ENCODE measurements at regions not wholly inside any gene's neighbourhood (a gene's known extent, or its start where the extent isn't known, plus 50 kb on each side); places are given as distances from the start of the nearest gene placed in this dataset.

DNA sequence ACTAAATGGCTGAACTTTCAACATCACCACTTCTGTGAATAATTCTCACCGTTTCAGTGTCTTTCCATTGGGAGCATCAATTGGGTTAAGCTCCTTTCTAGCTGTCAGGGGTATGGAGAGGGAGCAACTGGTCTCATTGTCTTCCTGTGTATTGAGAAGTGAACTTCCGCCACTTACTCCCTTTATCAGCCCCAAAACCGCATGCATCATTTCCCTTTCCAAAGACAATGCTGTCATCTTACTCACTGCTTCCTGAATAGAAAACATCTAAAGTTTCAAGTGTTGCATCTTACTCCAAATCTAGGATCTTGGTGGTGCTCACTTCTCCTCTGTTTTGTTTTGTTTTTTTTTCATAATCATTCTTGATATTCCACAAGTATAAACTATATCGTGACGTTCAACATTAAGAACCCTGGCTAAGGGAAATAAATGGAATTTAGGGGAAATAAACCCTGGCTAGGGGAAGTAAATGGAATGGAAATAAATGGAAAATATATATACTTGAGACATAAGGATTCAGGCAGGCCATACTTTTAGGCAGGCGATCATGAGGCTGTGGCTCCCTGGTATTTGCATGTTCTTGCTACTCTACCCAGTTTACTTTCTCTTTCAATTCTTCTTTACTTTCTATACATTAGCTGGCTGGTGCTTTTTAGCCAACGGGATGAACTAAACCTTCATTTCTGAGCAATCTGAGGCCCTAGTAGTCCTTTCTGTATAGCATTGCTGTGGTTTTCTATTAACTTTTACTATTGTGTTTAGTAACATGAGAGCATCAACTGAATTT is 371.9 kb downstream of the BMPER start:
- DNase-seq = no peak

DNA sequence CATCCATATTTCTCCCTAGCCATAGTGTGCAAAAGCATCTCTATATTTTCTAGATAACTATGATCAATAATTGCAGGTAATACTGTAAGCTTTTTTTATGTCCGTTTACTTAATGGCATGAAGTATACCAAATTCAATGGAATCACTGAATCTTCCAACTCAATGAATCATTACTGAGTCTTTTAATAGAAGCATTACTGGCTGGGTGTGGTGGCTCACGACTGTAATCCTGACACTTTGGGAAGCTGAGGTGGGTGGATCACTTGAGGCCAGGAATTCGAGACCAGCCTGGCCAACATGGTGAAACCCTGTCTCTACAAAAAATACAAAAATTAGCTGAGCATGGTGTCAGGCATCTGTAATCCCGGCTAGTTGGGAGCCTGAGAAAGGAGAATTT is 372.5 kb downstream of the BMPER start:
- DNase-seq = no peak

DNA sequence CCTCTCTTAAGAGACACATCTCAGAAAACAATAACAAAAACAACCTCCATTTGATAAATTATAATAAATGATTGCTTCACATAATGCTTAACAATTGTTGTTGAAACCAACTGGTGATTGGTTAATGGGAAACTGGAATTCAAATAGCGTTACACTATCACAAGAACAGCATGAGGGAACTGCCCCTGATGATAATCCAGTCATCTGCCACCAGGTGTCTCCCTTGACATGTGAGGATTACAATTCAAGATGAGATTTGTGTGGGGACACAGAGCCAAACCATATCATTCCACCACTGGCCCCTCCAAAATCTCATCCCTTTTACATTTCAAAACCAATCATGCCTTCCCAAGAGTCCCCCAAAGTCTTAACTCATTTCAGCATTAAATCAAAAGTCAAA is 375.9 kb downstream of the BMPER start:
- no peak for DNase-seq

DNA sequence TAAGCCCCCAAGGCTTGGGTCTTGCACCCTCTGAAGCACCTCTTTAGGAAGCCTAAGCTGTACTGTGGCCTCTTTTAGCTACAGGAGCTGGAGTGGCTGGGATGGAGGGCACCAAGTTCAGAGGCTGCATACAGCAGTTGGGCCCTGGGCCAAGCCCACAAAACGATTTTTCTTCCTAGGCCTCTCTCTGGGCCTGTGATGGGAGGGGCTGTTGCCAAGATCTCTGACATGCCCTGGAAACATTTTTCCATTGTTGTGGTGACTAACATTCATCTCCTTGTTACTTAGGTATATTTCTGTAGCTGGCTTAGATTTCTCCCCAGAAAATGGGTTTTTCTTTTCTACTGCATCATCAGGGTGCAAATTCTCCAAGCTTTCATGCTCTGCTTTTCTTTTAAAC is 375.7 kb upstream of the NPSR1 start:
- no peak for DNase-seq

DNA sequence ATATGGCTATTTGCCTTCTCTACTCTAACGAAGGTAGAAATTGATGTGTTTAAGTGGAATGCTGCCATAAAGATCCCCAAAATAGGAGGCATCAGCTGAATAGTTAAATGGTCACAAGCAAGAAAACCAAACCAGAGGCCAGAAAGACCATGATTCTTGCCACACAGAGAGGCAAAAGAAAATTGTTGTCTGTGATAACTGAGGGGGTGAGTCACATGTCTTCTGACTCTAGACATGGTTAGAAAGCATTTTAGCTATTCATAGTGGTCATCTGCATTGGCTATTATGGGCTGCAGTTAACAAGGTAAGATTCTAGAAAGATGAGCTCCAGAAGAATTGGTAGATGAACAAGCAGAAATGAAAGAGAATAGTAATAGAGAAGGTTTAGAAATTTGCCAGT is 361.4 kb upstream of the NPSR1 start:
- no peak for DNase-seq

DNA sequence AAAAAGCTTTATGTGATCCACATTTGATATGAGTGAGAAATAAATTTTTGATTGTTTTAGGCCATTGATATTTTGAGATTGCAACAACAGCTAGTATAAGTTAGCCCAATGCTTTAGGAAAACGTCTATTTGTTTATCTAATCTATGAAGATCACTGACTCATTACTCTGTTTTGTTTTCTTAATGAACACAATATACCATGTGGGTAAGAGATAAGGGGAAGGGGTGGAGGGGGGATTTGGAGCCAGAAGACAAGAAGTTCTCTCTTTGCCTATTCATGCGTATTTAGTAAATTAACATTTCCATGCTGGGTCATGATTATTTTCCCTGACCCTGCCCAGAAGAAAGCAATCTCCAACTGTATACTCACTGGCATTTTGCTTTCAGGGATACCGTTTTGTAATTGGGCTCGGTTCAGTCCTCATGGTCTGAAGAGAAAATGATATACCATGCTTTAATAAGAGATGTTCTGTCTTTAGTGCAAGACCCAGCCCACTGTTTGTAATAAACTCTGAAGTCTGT is 359.5 kb upstream of the NPSR1 start:
- DNase-seq = no peak

DNA sequence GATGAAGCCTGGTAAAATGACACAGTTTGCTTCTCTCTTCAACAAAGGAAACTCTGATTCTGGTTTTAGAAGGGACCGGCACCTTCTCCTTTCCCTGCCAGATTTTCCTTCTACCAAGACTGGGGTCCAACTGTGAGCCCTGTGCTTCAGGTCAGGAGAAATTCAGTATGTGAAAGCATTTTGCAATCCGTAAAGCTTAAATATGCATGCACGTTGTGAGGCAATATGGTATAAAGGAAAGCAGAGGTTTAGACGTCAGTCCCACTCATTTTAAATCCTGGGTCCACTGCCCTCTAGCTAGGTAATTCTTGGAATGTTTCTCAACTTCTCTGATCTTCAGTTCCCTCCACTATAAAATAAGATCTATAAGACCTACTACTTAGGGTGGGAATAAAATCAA is 359.0 kb upstream of the NPSR1 start:
- no peak for DNase-seq

DNA sequence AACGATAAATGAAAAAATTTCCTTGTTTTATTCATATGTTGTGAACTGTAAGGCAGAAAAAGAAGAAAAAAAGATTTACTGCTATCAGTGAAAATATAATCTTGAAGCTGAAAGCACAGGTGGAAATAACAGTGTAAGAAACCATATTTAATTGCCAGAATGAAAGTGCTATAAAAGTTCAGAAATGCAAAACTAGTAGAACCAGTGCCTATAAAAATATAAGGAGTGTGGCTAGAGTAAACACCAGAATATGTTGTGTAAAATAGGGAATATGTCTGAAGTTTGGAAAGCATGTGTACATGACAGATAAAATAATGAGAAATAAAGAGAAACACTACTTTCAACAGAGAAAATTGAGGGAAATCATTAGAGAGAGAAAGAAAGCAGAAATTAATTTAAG is 350.5 kb upstream of the NPSR1 start:
- DNase-seq = no peak

DNA sequence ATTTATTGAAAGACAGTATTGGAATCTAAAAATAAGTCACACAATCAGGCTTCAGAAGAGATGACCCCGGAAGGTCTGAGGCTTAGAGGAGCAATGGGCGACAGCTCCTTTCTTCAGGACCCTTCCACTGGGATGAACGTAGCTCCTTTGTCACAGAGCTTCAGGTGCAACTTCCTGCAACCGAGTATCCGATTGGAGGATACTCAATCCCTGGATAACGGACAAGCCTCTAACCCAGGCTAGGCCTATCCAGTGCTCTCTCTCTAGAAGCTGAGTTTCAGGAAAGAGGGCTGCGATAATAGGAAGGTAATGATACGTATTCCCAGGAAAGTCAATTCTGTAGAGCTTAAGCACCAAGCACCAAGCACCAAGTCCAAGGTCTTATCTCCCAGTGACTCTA is 349.4 kb upstream of the NPSR1 start:
- no peak for DNase-seq

DNA sequence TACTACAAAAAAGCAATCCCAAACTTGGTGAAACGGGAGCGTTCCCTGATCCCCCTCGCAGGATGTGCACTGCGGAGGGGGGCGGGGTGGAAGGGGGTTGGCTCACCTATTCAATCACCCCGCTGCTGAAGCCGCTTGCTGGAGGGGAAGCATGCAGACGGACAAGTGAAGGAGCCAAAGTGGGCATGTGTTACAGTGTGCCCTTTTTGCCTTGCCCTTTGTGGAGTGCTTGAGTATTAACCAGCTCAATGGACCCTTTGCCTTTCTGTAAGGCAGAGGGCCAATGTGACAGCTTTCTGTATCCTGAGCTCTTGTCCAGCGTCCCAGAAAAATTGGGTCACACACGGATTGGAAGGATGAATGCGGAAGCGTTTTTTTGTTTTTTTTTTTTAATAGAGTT is 348.9 kb upstream of the NPSR1 start:
- no peak for DNase-seq

DNA sequence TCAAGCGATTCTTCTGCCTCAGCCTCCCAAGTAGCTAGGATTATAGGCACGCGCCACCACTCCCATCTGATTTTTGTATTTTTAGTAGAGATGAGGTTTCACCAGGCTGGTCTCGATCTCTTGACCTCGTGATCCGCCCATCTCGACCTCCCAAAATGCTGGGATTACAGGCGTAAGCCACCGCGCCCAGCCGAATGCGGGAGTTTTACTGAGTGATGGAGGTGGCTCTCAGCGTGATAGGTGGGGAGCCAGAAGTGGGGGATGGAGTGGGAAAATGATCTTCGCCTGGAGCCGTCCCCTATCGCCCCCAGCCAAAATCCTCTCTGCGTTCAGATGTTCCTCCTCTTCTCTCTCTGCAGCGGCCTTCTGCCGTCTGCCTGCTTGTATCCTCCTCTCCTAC is 348.4 kb upstream of the NPSR1 start:
- DNase-seq = no peak

DNA sequence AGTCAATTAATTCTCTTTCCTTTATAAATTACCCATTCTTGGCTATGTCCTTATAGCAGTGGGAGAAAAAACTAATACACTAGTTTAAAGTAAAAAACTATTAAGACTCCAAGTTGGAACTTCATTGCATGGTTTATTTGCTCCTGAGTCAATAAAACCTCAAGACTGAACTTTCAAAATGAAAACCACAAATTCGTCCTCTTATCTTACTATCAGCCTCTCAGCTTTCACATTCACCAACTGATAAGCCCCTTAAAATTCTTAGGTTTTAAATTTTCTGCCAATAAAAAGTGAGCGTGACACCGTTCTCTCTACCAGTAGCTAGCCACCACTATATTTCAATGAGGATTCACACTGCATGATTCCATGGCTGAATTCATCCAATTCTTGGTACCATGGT is 346.4 kb upstream of the NPSR1 start:
- no peak for DNase-seq

DNA sequence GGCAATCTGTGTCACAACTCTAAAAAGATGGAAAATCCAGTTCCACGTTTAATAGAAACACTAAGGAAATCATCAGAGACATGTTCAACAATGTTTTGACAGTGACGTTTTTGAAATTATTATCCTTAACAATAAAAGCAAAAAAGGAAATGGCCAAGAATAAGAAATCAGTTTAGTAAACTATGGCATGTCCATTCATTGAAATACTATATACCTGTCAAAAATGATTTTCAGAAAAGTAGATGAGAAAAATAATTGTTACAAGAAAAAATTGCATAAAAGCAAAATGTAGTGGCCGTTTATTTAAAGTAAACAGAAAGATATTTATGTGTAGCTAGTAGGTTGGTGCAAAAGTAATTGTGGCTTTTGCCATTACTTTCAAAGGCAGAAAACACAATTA is 345.4 kb upstream of the NPSR1 start:
- no peak for DNase-seq

DNA sequence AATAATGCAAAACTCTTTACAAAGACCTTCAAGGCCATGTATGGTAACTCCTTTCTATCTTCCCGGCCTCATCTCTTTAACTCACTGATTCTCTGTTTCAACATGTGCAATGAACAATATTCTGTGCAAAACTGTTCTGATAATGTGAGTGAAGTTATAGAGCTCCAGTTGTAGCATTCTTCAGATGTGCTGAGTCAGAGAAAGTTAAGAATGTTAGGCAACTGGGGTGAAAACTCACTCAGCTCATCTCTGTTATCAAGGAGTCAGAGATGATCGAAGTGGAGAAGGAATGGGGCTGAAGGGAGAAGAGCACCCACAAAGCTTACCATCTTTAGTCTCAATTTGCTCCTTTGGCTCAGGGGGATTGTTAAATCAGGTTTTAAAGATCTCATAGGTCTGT is 344.7 kb upstream of the NPSR1 start:
- DNase-seq = no peak

DNA sequence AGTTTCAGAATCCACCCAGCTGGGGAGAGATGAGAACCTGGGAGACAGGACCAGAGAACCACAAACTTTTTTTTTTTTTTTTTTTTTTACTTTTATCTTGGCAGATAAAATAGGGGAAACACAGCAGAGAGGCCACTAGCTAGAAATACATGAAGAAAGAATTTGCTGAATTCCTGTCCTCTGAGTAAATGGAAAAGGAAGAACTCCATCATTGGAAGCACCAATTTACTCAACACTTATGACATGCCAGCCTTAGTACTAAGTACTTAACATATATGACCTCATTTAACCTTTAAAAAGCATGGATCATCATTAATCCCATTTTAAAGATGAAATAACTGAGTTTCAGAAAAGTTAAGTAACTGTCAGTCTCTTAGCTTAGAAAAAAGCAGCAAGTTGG is 343.0 kb upstream of the NPSR1 start:
- DNase-seq = no peak

DNA sequence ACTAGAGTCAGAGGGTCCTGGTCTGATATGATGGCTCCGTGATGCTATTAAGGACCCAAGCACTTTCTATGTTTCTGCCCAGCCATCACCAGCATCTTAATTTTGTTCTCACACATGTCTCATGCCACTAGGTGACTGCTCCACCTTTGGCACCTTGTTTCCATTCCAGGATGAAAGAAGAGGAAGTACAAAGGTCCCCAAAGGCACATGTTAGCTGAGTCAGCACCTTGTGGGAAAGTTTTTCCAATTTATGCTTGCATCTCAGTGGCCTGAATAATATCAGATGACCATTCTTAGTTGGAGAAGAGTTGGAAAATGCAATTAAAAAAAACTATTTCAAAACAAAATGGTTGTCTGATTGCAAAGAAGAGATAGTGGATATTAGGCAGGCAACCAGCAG is 341.0 kb upstream of the NPSR1 start:
- DNase-seq = no peak

DNA sequence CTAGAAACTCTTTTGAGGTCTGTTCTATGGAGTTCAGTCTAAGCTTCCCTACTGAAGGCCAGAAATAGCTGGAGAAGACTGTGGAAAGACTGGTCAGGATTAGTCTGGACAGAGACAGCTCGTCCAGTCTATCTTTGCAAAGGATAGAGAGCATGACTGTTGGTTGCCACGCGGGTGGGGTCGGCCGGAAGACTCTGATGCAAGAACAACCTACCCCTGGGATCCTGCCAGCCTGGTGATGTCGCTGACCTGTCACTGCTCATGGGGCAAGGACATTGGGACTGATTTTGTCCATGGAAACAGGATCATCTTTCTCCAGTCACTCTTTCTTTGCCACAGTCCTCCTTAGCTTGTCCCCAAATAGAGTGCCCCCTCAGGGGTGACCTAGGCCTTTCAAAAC is 337.6 kb upstream of the NPSR1 start:
- DNase-seq = no peak

DNA sequence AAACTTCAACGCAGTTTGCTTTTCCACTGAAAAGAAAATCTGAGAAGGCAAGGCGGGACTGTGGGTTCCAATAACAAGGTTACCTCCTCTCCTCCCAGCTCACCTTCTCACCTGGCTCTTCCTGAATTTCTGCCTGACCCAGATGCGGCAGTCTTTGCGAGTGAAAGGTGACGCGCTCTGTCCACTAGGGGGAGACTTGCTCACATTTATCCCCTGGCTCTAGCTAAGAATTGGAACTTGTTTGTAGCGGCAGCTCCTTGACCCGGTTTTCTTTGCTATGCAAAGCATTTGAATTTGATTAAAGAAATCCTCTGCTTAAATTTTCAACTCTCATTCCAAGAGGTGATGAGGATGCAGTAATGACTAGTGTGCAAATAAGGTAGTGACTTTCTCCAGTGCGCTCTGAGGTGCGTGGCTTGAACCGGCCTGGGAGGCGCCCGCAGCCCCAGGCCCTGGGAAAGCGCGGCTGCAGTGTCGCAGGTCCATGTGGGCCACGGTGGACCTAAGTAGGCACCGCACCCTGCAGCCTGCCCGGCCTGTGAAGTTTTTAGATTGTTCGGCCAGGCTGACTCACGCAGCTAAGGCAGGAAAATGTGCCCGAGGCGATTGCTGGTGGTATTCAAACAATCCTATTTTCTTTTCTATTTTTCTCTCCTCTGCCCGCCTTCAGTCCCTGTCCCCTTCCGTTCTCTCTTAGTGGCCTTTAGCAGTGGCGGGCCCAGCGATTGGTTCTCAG is 336.9 kb upstream of the NPSR1 start:
- DNase-seq = peak; percentile 19 to 23

DNA sequence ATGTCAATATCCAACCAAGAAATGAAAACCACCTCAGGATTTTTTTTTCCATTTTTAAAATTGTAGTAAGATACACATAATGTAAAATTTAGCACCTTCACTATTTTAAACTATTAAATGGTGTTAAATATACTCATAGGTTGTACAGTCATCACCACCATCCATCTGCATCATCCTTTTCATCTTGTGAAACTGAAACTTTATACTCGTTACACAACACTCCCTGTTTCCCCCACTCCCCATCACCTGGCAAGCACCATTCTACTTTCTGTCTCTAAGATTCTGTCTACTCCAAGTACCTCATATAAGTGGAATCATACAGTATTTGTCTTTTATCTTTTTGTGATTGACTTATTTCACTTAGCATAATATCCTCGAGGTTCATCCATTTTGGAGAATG is 335.2 kb upstream of the NPSR1 start:
- DNase-seq = no peak

DNA sequence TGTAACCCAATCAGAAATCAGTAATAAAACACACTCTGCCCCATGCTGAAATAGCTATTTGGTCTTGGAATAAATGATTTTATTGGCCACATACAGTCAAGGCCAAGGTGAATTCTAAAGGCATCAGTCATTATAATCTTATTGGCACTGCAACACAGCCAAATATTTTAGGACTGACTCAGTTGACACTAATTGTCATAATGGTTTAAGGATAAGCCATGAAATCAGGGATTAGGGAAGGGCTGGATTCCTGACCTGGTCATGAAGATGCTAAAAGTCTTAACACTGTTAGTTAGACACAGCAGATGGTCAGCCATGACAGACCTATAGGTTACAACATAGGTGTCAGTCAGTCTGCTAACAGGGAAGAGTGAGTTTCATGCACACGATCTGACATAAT is 330.3 kb upstream of the NPSR1 start:
- DNase-seq = no peak

DNA sequence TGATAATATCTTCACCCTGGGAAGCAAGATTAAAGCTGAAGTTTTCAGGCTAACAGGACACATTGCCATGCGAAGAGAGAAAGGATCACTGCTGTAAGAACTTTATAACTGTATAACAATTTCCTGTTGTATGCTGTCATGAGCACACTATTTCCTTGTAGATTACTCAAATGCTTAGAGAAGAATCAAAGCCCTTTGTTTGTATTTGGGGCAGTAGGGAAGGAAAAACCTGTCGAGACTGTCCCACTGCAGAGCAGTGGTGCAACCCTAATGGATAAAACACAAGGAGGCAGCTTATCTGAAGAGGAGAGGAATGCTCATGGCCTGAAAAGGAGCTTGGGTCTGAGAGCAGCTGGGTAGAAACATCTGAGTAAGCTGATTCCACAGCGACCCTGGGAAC is 327.7 kb upstream of the NPSR1 start:
- DNase-seq = no peak

DNA sequence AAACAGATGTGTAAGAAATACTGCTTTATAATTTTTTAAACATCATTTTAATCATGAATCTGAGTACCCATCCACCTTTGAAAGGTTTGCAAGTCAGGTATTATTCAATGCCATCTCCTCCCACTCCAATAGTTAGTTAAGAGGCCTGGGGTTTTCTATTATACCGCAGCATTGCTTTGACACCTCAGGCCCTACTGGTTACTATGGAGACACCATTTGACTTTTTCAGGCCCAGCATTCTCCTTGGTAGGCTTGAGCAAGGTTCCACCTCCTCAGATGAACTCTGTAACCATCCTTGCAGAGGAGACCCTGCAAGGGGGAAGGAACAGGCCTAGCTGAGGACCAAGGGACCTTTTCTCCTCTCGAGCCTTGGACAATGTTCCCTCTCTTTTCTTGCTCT is 326.9 kb upstream of the NPSR1 start:
- DNase-seq = no peak

DNA sequence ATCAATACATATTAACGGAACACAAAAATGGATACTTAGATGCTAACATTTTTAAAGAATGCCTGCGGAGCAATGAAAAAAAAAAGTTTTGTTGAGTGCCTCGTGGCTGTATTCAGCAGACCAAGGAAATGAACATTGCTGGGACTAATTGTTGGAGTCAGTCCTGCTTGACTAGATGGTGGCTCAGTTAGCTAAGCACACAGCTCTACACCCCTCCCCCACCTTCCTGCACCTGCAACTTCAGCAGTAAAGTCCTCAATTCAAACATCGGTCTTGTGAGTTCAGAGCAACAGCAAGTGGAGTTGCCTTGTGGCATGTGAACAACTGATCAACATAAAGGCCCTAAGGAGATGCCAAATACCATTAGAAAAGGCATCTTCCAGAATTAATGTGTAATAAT is 326.0 kb upstream of the NPSR1 start:
- no peak for DNase-seq

DNA sequence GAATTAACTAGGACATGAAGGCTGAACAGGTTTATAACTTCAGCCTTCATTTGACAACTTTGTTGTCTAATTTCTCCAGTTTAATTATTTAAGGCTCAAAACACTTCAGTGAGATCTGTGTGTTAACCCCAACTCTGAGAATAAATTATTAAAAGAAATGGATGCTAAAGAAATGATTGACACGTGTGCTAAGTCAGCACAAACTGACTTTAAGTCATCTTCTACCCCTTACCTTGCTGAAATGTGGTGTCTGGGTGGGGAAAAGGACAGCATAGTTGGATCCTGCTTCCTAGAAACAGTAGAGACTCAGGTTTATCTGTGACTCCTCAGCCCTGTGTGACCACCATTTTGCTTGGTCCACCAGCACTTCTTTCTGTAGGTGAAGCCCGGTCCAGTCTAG is 324.8 kb upstream of the NPSR1 start:
- DNase-seq = no peak

DNA sequence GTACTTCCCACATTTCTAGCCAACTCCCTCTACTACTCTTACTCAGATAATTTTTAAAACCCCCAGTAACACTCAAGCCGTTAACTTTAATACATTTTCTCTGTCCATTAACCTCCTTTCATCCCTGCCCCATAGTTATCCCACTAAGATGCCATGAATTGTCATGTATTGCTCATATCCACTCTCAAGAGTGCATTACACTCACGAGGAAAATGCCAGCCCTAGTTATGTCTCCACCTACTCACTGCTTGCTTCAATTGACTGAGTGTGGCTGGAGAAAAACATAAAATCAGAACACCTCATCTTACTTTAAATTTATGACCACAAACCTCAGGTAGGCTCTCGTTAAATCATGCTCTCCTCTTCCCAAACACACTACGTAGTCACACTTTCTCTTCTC is 324.1 kb upstream of the NPSR1 start:
- DNase-seq = no peak

Measured in AML-193 (cell line).